ENCODE measurements at regions not wholly inside any gene's neighbourhood (a gene's known extent, or its start where the extent isn't known, plus 50 kb on each side); places are given as distances from the start of the nearest gene placed in this dataset.

DNA sequence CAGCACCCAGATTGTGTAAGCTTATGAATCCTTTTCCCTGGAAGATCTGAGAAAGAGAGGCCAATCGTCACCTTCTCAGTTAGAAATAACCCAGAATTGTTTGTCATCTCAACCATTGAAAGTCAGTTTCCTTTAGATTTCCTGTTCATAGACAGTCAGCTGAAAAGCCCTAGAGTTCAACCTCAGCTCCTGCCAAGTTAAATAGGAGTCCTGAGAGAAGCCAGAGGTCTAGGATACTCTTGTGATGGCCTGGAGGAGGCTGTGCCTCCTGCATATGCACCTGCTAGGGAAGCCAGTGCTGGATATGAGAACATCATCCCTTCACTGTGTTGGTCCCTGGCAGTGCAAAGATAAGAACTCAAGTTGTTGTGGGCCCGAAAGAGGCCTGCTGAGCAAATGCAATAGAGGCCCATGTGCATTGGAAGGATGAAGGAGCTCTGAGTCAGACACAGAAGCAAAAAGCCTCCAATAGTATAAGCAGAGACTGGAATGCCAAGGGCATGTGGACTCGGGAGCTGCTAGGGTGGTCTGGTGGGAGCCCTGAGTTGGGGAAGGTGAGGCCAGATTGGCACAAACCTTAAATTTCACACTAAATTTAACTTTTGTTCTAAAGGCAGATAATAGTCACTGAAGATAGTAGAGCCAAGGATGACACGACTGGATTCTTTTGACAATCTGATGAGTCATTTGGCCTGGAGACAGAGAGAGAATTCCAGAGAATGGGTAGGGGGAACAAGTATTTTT, 520.9 kb upstream of the CDH5 start:
- no peak for TF ChIP-seq SUZ12 (IDR thresholded peaks at IDR 0.05; ENCODE audit: low read length)
- TF ChIP-seq, protein P1, sequence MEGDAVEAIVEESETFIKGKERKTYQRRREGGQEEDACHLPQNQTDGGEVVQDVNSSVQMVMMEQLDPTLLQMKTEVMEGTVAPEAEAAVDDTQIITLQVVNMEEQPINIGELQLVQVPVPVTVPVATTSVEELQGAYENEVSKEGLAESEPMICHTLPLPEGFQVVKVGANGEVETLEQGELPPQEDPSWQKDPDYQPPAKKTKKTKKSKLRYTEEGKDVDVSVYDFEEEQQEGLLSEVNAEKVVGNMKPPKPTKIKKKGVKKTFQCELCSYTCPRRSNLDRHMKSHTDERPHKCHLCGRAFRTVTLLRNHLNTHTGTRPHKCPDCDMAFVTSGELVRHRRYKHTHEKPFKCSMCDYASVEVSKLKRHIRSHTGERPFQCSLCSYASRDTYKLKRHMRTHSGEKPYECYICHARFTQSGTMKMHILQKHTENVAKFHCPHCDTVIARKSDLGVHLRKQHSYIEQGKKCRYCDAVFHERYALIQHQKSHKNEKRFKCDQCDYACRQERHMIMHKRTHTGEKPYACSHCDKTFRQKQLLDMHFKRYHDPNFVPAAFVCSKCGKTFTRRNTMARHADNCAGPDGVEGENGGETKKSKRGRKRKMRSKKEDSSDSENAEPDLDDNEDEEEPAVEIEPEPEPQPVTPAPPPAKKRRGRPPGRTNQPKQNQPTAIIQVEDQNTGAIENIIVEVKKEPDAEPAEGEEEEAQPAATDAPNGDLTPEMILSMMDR (IDR thresholded peaks at IDR 0.05; ENCODE audit: control extremely low read depth in 1 of 3, insufficient read depth in 1 of 3, low read depth in 1 of 3, low read length in 3 of 3), result no peak
- TF ChIP-seq KDM5A (IDR thresholded peaks at IDR 0.05; ENCODE audit: low read length), result no peak
- TF ChIP-seq, protein P2, sequence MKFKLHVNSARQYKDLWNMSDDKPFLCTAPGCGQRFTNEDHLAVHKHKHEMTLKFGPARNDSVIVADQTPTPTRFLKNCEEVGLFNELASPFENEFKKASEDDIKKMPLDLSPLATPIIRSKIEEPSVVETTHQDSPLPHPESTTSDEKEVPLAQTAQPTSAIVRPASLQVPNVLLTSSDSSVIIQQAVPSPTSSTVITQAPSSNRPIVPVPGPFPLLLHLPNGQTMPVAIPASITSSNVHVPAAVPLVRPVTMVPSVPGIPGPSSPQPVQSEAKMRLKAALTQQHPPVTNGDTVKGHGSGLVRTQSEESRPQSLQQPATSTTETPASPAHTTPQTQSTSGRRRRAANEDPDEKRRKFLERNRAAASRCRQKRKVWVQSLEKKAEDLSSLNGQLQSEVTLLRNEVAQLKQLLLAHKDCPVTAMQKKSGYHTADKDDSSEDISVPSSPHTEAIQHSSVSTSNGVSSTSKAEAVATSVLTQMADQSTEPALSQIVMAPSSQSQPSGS (IDR thresholded peaks at IDR 0.05; ENCODE audit: low read length), result no peak

Measured in H1 (cell line).